NT2/D1 (cell line): ENCODE measurements at regions not wholly inside any gene's neighbourhood (a gene's known extent, or its start where the extent isn't known, plus 50 kb on each side); places are given as distances from the start of the nearest gene placed in this dataset.

Source experiments
- SUZ12 ChIP-seq: IDR thresholded peaks from 2 replicates; pipeline ENCODE4 v1.6.1; 2011; ENCODE audit not compliant: insufficient read length, insufficient read depth; ENCODE audit errors: extremely low read depth
- YY1 ChIP-seq: IDR thresholded peaks from 2 replicates; pipeline ENCODE4 v1.6.1; 2011; ENCODE audit not compliant: insufficient read length, insufficient read depth
- ZNF274 ChIP-seq: IDR thresholded peaks from 2 replicates; pipeline ENCODE4 v1.6.1; 2011; ENCODE audit warnings: mild to moderate bottlenecking, low read depth, low read length

GRCh38 chrX:86910602-86911311, 606.8 kb upstream of the KLHL4 start:
- TF ChIP-seq YY1 (no peak), SUZ12 (no peak), ZNF274 (no peak)
